ENCODE measurements at regions not wholly inside any gene's neighbourhood (a gene's known extent, or its start where the extent isn't known, plus 50 kb on each side); places are given as distances from the start of the nearest gene placed in this dataset.

GRCh38 chr14:73784181-73784987 lies 67.2 kb upstream of the PTGR2 start:
- Histone ChIP-seq H2AFZ (ENCODE audit: low read depth, low read length) (no peak overlapping the region), H3K27ac (ENCODE audit: low read length) (no peak overlapping the region), H3K4me1 (ENCODE audit: insufficient read depth, low read length) (peaks cover 40% of the 10 kb centered on the region), H3K36me3 (ENCODE audit: insufficient read depth, low read length) (no peaks in the 10 kb centered on the region), H3K9me3 (ENCODE audit: insufficient read depth, low read length, severe bottlenecking) (no peaks in the 10 kb centered on the region), H3K4me3 (ENCODE audit: low read depth in 1 of 2, low read length in 2 of 2) (no peak overlapping the region), H3K79me2 (ENCODE audit: insufficient read depth, low read length) (peaks cover 76% of the 10 kb centered on the region), H3K9ac (ENCODE audit: low read depth, low read length) (no peak overlapping the region), H4K20me1 (ENCODE audit: insufficient read depth, low read length) (peaks cover 29% of the 10 kb centered on the region; the same call in 1 of the 2 replicates), H3K4me2 (ENCODE audit: insufficient read depth, low read length) (peak overlapping the region; percentile 89; the same call in 1 of the 2 replicates), H3K27me3 (ENCODE audit: insufficient read depth, low read length, poor library complexity) (no peaks in the 10 kb centered on the region)
- no peak for ATAC-seq (ENCODE audit: insufficient read depth, low read depth)
- no peak for DNase-seq
- no peak for TF ChIP-seq EZH2 (IDR thresholded peaks at IDR 0.05; ENCODE audit: borderline replicate concordance, low read depth, low read length, severe bottlenecking)
- no peak for TF ChIP-seq CTCF (IDR thresholded peaks at IDR 0.05; ENCODE audit: borderline replicate concordance, extremely low read depth, low read length, poor library complexity, severe bottlenecking)

GRCh38 chr14:73783107-73783727 lies 68.4 kb upstream of the PTGR2 start:
- Histone ChIP-seq H3K36me3 (ENCODE audit: insufficient read depth, low read length) (0 out of 2 replicates have a peak, but pooled peaks cover 5% of the 10 kb centered on the region), H3K9ac (ENCODE audit: low read depth, low read length) (no peak overlapping the region), H2AFZ (ENCODE audit: low read depth, low read length) (no peak overlapping the region), H3K79me2 (ENCODE audit: insufficient read depth, low read length) (peaks cover 87% of the 10 kb centered on the region), H3K4me3 (ENCODE audit: low read depth in 1 of 2, low read length in 2 of 2) (no peak overlapping the region), H3K4me1 (ENCODE audit: insufficient read depth, low read length) (peaks cover 34% of the 10 kb centered on the region), H3K4me2 (ENCODE audit: insufficient read depth, low read length) (no peak overlapping the region), H4K20me1 (ENCODE audit: insufficient read depth, low read length) (peaks cover 36% of the 10 kb centered on the region; the same call in 1 of the 2 replicates), H3K27me3 (ENCODE audit: insufficient read depth, low read length, poor library complexity) (no peaks in the 10 kb centered on the region), H3K27ac (ENCODE audit: low read length) (no peak overlapping the region), H3K9me3 (ENCODE audit: insufficient read depth, low read length, severe bottlenecking) (no peaks in the 10 kb centered on the region)
- TF ChIP-seq EZH2 (IDR thresholded peaks at IDR 0.05; ENCODE audit: borderline replicate concordance, low read depth, low read length, severe bottlenecking) (no peak), CTCF (IDR thresholded peaks at IDR 0.05; ENCODE audit: borderline replicate concordance, extremely low read depth, low read length, poor library complexity, severe bottlenecking) (no peak)
- ATAC-seq (ENCODE audit: insufficient read depth, low read depth) (no peak), DNase-seq (no peak)

- Histone ChIP-seq H3K4me2 (ENCODE audit: insufficient read depth, low read length) (no peak overlapping the region), H3K27me3 (ENCODE audit: insufficient read depth, low read length, poor library complexity) (no peaks in the 10 kb centered on the region), H4K20me1 (ENCODE audit: insufficient read depth, low read length) (peaks cover 39% of the 10 kb centered on the region), H3K9ac (ENCODE audit: low read depth, low read length) (no peak overlapping the region), H3K9me3 (ENCODE audit: insufficient read depth, low read length, severe bottlenecking) (no peaks in the 10 kb centered on the region), H3K4me3 (ENCODE audit: low read depth in 1 of 2, low read length in 2 of 2) (no peak overlapping the region), H3K36me3 (ENCODE audit: insufficient read depth, low read length) (0 out of 2 replicates have a peak, but pooled peaks cover 5% of the 10 kb centered on the region), H3K27ac (ENCODE audit: low read length) (no peak overlapping the region), H2AFZ (ENCODE audit: low read depth, low read length) (no peak overlapping the region), H3K4me1 (ENCODE audit: insufficient read depth, low read length) (peaks cover 28% of the 10 kb centered on the region), H3K79me2 (ENCODE audit: insufficient read depth, low read length) (peaks cover 92% of the 10 kb centered on the region)
- no peak for TF ChIP-seq EZH2 (IDR thresholded peaks at IDR 0.05; ENCODE audit: borderline replicate concordance, low read depth, low read length, severe bottlenecking)
- TF ChIP-seq CTCF (IDR thresholded peaks at IDR 0.05; ENCODE audit: borderline replicate concordance, extremely low read depth, low read length, poor library complexity, severe bottlenecking): no peak
- DNase-seq (no peak), ATAC-seq (ENCODE audit: insufficient read depth, low read depth) (no peak)
These were observed 68.4 kb upstream of the PNMA1 start for GRCh38 chr14:73782623-73783022.
